ENCODE measurements at regions not wholly inside any gene's neighbourhood (a gene's known extent, or its start where the extent isn't known, plus 50 kb on each side); places are given as distances from the start of the nearest gene placed in this dataset.
"Not testable (repeated sequence)": the region's sequence is repeated elsewhere in the genome, so short reads cannot be mapped to it uniquely, and the experiment has no call there.

DNA sequence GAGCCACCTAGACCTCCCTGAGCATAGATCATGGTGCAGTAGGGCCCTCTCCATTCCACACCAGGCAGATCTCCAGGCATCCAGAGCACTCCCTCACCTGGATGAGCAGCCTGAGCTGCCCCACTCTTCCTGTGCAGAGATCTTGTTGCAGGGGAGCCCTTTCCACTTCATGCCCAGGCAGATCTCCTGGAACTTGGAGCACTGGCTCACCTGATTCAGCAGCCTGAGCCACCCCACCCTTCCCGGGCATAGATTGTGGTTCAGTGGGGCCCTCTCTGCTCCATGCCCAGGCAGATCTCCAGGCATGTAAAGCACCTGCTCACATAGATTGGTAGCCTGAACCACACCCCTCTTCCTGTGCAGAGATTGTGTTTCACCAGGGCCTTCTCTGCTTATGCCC is 78.0 kb downstream of the SEC16B start:
- no peak for DNase-seq

DNA sequence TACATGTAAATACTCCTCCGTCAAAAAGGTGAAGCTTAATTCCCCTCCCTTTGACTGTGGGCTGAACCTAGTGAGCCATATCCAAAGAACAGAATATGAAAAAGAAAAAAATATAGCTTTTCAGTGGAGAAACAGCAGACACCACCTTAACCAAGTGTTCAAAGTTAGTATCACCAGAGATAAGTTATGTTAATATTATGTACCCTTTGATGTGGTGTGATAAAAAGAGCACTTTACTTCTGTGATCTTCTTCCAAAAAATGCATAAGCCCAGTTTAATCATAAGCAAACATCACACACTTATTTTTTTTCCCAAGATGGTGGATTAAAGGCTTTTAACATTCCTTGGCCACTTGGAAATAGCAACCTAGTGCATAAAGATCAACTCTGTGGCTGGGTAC is 79.4 kb downstream of the SEC16B start:
- DNase-seq, result no peak

- no peak for DNase-seq
Measured at GRCh38 chr1:177884479-177885021, 85.3 kb downstream of the SEC16B start.

DNA sequence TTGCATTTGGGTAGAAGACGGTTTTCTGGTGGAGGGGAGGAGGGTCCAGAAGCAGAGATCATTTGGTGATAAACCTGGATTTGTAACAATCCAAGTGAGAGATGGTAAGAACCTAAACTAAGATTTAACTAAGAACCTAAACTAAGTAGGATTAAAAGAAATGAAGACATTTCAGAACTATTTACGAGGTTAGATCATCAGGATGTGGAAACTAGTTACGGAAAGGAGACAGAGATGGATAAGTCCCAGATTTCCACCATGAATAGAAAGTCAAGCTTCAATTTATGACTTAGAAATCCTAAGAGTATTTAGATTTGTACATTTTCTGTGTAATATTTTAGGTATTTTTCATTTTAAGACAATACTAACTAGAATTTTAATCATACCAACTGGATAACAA is 86.3 kb downstream of the SEC16B start:
- no peak for DNase-seq

GRCh38 chr1:177880339-177880891 is 89.4 kb downstream of the SEC16B start:
- no peak for DNase-seq

GRCh38 chr1:177877086-177877485 is 92.8 kb downstream of the SEC16B start:
- no peak for DNase-seq

DNA sequence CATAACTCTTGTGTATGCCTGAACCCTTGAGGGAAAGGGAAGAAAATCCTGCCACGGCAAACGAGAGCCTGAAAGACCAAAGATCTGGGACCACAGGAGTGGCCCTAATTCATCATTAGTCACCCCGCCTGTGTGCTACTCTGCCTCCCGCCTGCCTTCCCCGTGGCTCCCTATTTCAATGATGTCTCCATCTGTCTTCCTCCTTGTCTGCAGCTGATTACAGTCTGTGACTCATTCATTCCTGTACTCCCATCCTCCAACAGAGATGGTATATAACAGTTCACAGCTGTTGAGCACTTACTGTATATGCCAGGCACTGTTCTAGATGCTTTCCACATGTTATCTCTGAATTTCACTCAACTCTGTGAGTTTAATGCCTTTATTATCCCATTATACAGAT is 96.6 kb downstream of the SEC16B start:
- no peak for DNase-seq

DNA sequence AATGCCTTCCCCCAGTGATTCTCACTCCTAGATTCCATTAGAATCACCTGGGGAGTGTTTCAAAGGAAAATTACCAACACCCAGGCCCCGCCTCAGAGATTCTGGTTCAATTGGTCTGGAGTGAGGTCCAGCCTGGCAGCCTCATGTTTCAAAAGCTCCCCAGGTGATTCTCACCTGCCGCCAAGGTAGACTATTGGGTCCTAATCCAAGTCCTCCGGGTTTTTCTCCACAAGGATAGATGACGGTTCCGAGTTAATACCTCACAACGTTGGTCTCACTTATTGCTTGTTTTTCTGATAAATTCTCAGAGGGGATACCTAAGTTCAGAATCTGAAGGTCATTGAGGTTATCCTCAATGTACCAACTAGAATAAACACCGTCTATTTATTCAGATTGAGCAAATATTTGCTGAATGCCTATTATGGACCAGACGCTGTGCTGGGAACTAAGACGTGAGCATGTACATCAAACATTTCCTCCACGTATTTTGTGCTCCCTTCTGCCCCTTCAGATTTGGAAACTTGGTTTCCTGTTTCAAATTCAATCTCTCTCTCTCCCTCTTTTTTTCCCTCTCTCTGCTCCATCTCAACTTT is 97.5 kb downstream of the SEC16B start:
- no peak for DNase-seq

DNA sequence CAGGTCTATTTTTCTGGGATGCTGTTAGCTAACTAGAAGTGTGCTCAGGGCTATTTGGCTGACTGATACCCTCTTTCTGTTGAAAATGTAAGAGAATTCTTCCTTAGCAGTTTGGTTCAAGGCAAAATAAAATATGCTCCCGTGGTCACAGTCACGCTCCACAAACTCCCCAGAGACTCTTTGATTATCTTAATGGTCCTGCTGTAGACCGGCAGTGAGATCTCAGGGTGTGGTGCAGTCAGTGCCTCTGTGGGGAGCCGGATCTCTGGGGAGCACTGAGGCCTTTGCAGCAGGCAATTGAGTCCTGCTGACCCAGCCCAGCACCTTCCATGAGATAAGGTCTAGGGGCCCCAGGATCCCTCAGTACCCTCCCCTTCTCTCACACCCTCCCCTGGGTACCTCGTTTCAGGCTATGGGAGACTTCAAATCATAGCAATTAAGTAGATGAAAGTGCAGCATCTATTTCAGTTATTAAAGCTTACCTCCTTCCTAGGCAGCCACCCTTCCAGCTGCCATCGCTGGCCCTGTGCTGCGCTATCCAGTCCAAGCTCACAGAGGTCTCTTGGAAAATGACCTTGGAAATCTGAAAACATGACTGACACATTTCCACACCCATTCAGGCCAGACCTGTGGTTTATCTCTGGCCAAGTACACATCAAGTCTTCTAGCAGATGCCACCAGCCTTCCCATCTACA is 98.1 kb downstream of the SEC16B start:
- DNase-seq, result no peak

- DNase-seq, result no peak
Measured at GRCh38 chr1:177869586-177869985, 100.3 kb downstream of the SEC16B start.

GRCh38 chr1:177869011-177869410 is 100.8 kb downstream of the SEC16B start:
- not testable (repeated sequence) for DNase-seq

DNA sequence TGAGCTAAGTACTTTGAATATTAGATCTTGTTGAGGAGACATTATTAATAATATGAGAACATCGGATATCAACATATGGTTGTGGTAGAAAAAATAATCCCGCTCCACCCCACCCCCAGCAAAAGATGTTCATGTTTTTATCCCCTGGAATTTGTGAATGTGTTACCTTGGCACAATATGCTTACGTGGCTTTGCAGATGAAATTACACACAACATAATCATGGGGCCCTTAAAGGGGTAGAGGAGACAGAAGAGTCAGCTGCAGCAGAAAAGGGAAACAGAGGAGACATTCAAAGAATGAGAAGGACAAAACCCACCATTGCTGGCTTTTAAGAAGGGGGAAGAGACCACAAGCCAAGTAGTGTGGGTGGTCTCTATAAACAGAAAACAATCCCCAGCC is 104.1 kb downstream of the SEC16B start:
- DNase-seq, result no peak

- no peak for DNase-seq
Measured at GRCh38 chr1:177864538-177865305, 105.1 kb downstream of the SEC16B start.

DNA sequence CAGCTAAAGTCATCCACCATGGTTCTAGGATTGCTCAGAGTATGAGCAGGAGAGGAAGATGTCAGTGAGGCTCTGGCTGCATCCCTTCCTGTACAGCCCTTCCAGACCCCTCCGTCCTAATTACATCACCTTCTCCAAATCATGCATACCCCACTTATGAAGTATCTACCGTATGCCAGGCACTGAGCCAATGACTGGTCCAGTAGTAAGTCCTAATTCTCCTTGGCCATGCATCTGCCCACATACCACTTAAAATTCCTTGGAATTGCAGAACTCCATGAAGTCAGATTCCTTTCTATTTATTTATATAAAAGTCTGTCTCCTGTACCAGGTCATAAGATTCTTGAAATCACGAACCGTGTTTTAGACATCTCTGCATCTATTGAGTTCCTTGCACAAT is 106.1 kb downstream of the SEC16B start:
- DNase-seq, result no peak

- no peak for DNase-seq
Measured at GRCh38 chr1:177862916-177863315, 106.9 kb downstream of the SEC16B start.

DNA sequence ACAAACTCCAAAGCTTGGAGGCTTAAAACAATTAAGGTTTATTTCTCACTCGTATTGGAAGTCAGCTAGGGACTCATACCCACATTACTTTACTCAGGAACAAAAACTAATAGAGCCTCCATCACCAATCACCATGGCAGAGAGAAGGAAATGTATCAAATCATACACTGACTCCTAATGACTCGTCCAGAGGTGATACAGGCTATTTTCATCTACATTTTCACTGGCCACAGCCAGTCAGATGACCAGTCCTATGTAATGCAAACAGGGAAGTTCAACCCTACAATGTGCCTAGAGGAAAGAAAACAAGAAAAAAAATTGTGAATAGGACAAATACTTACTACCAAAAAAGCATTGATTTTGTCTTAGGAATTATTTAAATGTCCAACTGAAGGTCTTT is 110.3 kb downstream of the SEC16B start:
- no peak for DNase-seq

DNA sequence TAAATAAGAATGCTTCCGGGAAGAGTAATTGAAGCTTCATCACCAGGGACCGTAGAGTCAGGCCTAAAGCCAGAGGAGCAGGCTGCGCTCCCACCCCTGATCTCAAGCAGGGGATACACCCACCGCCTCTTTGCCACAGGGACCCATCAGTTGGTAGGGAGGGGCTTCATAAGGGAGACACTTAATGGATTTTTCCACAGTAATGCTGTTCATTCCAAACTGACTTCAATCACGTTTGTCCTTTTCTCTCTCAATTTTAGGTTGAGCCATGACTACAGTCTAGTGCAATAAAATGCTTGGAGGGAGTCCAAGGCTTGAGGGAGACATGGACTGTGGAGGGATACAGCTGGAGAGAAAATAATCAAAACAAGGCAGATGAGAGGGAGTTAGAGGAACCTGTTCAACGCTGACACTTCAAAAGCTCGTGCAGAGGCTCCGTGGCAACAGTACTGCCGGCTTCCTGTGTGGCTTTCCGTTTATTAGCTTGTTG is 111.5 kb downstream of the SEC16B start:
- DNase-seq, result no peak

DNA sequence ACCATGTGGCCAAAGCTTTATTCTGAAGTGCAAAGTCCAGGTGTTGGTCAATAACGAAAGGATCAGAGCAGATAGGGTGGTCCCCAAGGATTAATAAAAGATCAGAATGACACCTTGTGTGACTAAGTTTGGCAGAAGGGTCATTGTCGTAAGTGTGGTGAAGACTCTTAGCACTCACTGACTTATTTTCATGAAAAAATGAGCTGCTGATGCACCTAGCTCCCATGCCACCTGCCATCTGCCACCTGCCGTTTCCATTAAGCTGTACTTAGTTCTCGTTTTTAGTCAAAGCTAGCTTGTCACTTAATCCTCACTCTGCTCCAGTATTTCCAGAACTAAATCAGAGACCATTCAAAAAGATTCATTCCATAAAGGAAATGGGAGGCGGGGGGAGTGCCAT is 112.6 kb downstream of the SEC16B start:
- peak; percentile 50 for DNase-seq

GRCh38 chr1:177854951-177855350 is 114.9 kb downstream of the SEC16B start:
- DNase-seq, result no peak

GRCh38 chr1:177849579-177850290 is 120.1 kb downstream of the SEC16B start:
- no peak for DNase-seq

DNA sequence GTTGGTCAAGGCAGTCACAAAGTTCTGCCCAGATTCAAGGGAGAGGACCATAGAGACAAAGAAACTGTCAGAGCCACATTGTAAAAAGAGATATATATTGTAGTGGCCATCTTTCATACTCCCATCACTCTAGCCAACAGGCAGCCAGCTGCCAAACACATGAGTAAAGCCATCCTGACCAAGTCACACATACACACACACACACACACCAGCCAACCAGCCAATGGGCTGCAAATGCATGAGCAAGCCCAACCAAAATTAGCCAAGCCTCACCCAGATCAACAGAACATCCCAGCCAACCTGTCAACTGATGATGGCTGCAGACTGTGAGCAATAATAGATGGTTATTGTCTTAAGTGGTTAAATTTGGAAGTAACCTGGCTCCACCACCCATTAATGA is 120.7 kb downstream of the SEC16B start:
- DNase-seq, result no peak

DNA sequence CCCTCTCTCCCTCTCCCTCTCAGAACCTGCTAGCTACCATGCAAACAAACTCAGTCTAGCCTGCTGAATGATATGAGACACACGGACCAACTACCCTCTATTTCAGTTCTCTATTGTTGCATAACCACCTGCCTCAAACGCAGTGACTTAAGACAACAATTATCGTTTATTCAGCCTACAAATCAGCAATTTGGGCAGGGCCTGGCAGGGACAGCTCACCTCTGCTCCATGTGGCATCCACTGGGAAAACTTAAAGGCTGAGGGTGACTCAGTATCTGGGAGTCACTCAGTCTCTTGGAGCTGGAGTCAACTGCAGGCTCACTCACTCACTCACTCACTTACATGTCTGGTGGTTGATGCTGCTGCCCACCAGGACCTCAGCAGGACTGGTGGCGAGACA is 121.3 kb downstream of the SEC16B start:
- DNase-seq, result no peak

DNA sequence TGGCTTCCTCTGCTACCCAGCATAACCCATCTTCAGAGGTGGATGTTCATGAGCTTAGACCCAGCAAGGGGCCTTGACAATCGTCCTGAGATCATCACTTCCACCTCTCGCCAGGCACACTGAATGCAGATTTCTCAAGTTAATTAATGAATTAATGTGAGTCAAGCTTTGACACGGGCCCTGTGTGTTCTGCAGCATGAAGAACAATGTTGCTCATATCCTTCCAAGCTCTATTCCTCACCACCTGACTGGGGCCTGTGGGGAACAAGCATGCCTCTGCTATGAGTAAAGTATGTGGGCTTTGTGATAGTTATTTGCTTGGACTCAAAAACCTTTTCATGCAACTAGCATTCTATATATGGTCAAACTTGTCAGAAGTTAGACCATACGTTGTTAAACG is 122.0 kb downstream of the SEC16B start:
- no peak for DNase-seq

Measured in NCI-H1436 treated with DMSO at 0.1 percent for 48 hours (cell line).